HG03175 (cell line): ENCODE measurements at regions not wholly inside any gene's neighbourhood (a gene's known extent, or its start where the extent isn't known, plus 50 kb on each side); places are given as distances from the start of the nearest gene placed in this dataset.
"Not testable (repeated sequence)": the region's sequence is repeated elsewhere in the genome, so short reads cannot be mapped to it uniquely, and the experiment has no call there.

Experiments used
- ATAC-seq: cut with Tn5 transposase; IDR thresholded peaks from one replicate; pipeline ENCODE4 v1.9.1; 2021; ENCODE audit warnings: mild to moderate bottlenecking, moderate library complexity; ENCODE audit not compliant: unreplicated experiment

- ATAC-seq: no peak
Observed at GRCh38 chr5:167920589-167920988, 370.9 kb upstream of the WWC1 start.

GRCh38 chr5:167921796-167922195 lies 369.6 kb upstream of the WWC1 start:
- ATAC-seq: no peak

GRCh38 chr5:167923396-167923795 lies 368.0 kb upstream of the WWC1 start:
- ATAC-seq: no peak

- ATAC-seq: no peak
Observed at GRCh38 chr5:167929841-167930240, 361.6 kb upstream of the WWC1 start.

GRCh38 chr5:167934551-167934971 lies 356.9 kb upstream of the WWC1 start:
- ATAC-seq: no peak

- no peak for ATAC-seq
Observed at GRCh38 chr5:167936022-167936421, 355.4 kb upstream of the WWC1 start.

- no peak for ATAC-seq
Observed at GRCh38 chr5:167936944-167937634, 354.4 kb upstream of the WWC1 start.

GRCh38 chr5:167937635-167937998 lies 353.8 kb upstream of the WWC1 start:
- no peak for ATAC-seq

GRCh38 chr5:167939686-167940085 lies 351.8 kb upstream of the WWC1 start:
- ATAC-seq: no peak

- no peak for ATAC-seq
Observed at GRCh38 chr5:167940911-167941310, 350.5 kb upstream of the WWC1 start.

GRCh38 chr5:167941556-167941955 lies 349.9 kb upstream of the WWC1 start:
- not testable (repeated sequence) for ATAC-seq

- no peak for ATAC-seq
Observed at GRCh38 chr5:167943343-167943742, 348.1 kb upstream of the WWC1 start.

- ATAC-seq: no peak
Observed at GRCh38 chr5:167944121-167944852, 347.2 kb upstream of the WWC1 start.

- ATAC-seq: no peak
Observed at GRCh38 chr5:167945542-167946384, 345.7 kb upstream of the WWC1 start.

GRCh38 chr5:167947306-167947705 lies 344.1 kb upstream of the WWC1 start:
- ATAC-seq: no peak

GRCh38 chr5:167948251-167948650 lies 343.2 kb upstream of the WWC1 start:
- no peak for ATAC-seq

- no peak for ATAC-seq
Observed at GRCh38 chr5:167949435-167949834, 342.0 kb upstream of the WWC1 start.

GRCh38 chr5:167950126-167950721 lies 341.2 kb upstream of the WWC1 start:
- ATAC-seq: no peak

GRCh38 chr5:167951116-167951515 lies 340.3 kb upstream of the WWC1 start:
- ATAC-seq: no peak

GRCh38 chr5:167952278-167952995 lies 339.0 kb upstream of the WWC1 start:
- no peak for ATAC-seq
